K562 (cell line): ENCODE measurements at regions not wholly inside any gene's neighbourhood (a gene's known extent, or its start where the extent isn't known, plus 50 kb on each side); places are given as distances from the start of the nearest gene placed in this dataset.

Experiments used
- ATAC-seq: fragments of 200-7000 bp; cut with Tn5 transposase; 3 replicates; pipeline ENCODE4 v1.9.1; 2020; ENCODE audit warnings: moderate library complexity
- BruUV-seq: library from RNA; stranded (reverse); fragments of 400-500 nt; replicated peaks from 2 replicates; lab custom pipeline; 2021; lab: Mats Ljungman, UMichigan
- CTCF ChIA-PET: fragments of 300-600 bp; formaldehyde crosslinking; extraction: SDS; loops from one replicate; lab custom pipeline; 2021; ENCODE audit warnings: low intra/inter-chr PET ratio; lab: Yijun Ruan, JAX
- POLR2A ChIA-PET: fragments of 300-600, 350-650 bp; sonication (Branson Sonifier 250); formaldehyde crosslinking; extraction: SDS; loops from one replicate; lab custom pipeline; 2021; ENCODE audit warnings: antibody characterized with exemption, inconsistent platforms; lab: Yijun Ruan, JAX
- DNase-seq, 4 experiments: peaks; one replicate each; pipeline versions ENCODE4 v3.0.0 to v3.0.0-alpha.2; 2011 to 2018; ENCODE audit warnings: low spot score in 3 of 4, mixed read lengths in 3 of 4; ENCODE audit errors: extremely low read depth in 1 of 4
- FAIRE-seq: peaks from 2 replicates; lab custom pipeline; 2011; peaks lifted over from hg19 to GRCh38; lab: Jason Lieb, UNC
- H2AFZ ChIP-seq: 2 replicates; pipeline ENCODE4 v1.6.0; 2011; ENCODE audit warnings: low read depth, low read length, control low read depth, inconsistent platforms
- H3K27ac ChIP-seq: fragments of 200-600 bp; 3 replicates; pipeline ENCODE4 v1.8.0; 2011; ENCODE audit warnings: low read depth, mild to moderate bottlenecking, control low read depth, inconsistent platforms, low read length, moderate library complexity, mixed read lengths; ENCODE audit errors: extremely low read depth
- H3K27me3 ChIP-seq, 2 experiments: fragments of 300-600 bp in 1 of 2; 2 replicates in 1 of 2; 3 replicates in 1 of 2; pipeline versions ENCODE4 v1.6.0 to v1.8.0; 2011; ENCODE audit warnings: inconsistent platforms in 2 of 2, low read length in 2 of 2, mild to moderate bottlenecking in 1 of 2, mixed read lengths in 1 of 2, moderate library complexity in 1 of 2; ENCODE audit not compliant: control insufficient read depth in 2 of 2, insufficient read depth in 2 of 2
- H3K36me3 ChIP-seq: fragments of 300-600 bp; 3 replicates; pipeline ENCODE4 v1.8.0; 2011; ENCODE audit warnings: mild to moderate bottlenecking, low read length, inconsistent platforms; ENCODE audit not compliant: control insufficient read depth, insufficient read depth
- H3K4me1 ChIP-seq, 2 experiments: fragments of 200-600 bp in 1 of 2; replicated peaks in 1 of 2; 2 replicates in 1 of 2; 3 replicates in 1 of 2; pipeline versions ENCODE4 v1.5.1 to v1.8.0; 2011; ENCODE audit warnings: inconsistent platforms in 2 of 2, low read length in 2 of 2, mild to moderate bottlenecking in 1 of 2, mixed read lengths in 1 of 2, moderate library complexity in 1 of 2; ENCODE audit not compliant: control insufficient read depth in 2 of 2, insufficient read depth in 2 of 2
- H3K4me2 ChIP-seq: 2 replicates; pipeline ENCODE4 v1.6.1; 2011; ENCODE audit warnings: low read length, control low read depth, inconsistent platforms, mixed read lengths; ENCODE audit not compliant: insufficient read depth
- H3K4me3 ChIP-seq: fragments of 200-600 bp; sonication (generic), shearing (Covaris generic); 2 replicates; pipeline ENCODE4 v1.5.1; 2016; ENCODE audit warnings: control low read depth, inconsistent platforms
- H3K79me2 ChIP-seq: fragments of 200-600 bp; 3 replicates; pipeline ENCODE4 v1.8.0; 2011; ENCODE audit warnings: low read length, inconsistent platforms; ENCODE audit not compliant: control insufficient read depth, insufficient read depth
- H3K9ac ChIP-seq, 2 experiments: 2 replicates each; pipeline versions ENCODE4 v1.6.0 to v1.6.1; 2011; ENCODE audit warnings: low read depth in 2 of 2, low read length in 2 of 2, control low read depth in 1 of 2, inconsistent platforms in 1 of 2, mild to moderate bottlenecking in 1 of 2, mixed read lengths in 1 of 2; ENCODE audit not compliant: insufficient read depth in 1 of 2
- H3K9me1 ChIP-seq: one replicate; pipeline ENCODE4 v1.6.0; 2011; ENCODE audit warnings: inconsistent platforms, mild to moderate bottlenecking, low read length, moderate library complexity; ENCODE audit not compliant: control insufficient read depth, insufficient read depth
- H3K9me3 ChIP-seq: replicated peaks from 2 replicates; pipeline ENCODE4 v1.5.1; 2011; ENCODE audit warnings: low read depth, low read length, inconsistent platforms; ENCODE audit not compliant: control insufficient read depth, insufficient read depth
- H4K20me1 ChIP-seq: replicated peaks from 2 replicates; pipeline ENCODE4 v1.6.1; 2011; ENCODE audit warnings: low read length, inconsistent platforms, mixed read lengths; ENCODE audit not compliant: control insufficient read depth, insufficient read depth
- ATF7 ChIP-seq: fragments of 450-650 bp; IDR thresholded peaks from 2 replicates; pipeline ENCODE4 v1.7.1; 2014; ENCODE audit warnings: mild to moderate bottlenecking, moderate library complexity
- CTCFL ChIP-seq: IDR thresholded peaks from 2 replicates; pipeline ENCODE4 v1.6.1; 2011; ENCODE audit warnings: borderline replicate concordance, low read depth, mild to moderate bottlenecking, moderate library complexity, low read length; ENCODE audit not compliant: insufficient read depth, poor library complexity, severe bottlenecking
- RFX1 ChIP-seq: fragments of 450-650 bp; IDR thresholded peaks from 2 replicates; pipeline ENCODE4 v1.6.1; 2016; ENCODE audit warnings: mild to moderate bottlenecking, moderate library complexity
- SNIP1 ChIP-seq: fragments of 450-650 bp; IDR thresholded peaks from 2 replicates; pipeline ENCODE4 v1.7.1; 2017; ENCODE audit warnings: low read depth, mild to moderate bottlenecking
- SRSF7 ChIP-seq: fragments of 200-400 bp; formaldehyde crosslinking; optimal IDR thresholded peaks from 2 replicates; pipeline ENCODE3; 2017; ENCODE audit warnings: mild to moderate bottlenecking, low read depth, low read length
- ZNF165 ChIP-seq: fragments of 250-450 bp; sonication (Bioruptor Pico); IDR thresholded peaks from 2 replicates; pipeline ENCODE4 v1.4.0; 2020; ENCODE audit warnings: borderline replicate concordance
- ZNF57 ChIP-seq: fragments of 450-650 bp; formaldehyde crosslinking; IDR thresholded peaks from 2 replicates; pipeline ENCODE4 v1.4.0; 2020; ENCODE audit warnings: mild to moderate bottlenecking, moderate library complexity
- ZNF766 ChIP-seq: fragments of 200-800 bp; sonication (Bioruptor generic); conservative IDR thresholded peaks from 2 replicates; pipeline ENCODE4 v1.6.1; 2016; ENCODE audit warnings: missing genetic modification characterization, missing compliant biosample characterization
- WGBS: fragments of 100-300 bp; shearing (Covaris generic); methylation state at CpG from one replicate; pipeline ENCODE4 v1.1.6; 2016; ENCODE audit warnings: low coverage, mixed read lengths; ENCODE audit not compliant: insufficient coverage; ENCODE audit errors: missing lambda C conversion rate; 5-methylcytosine and 5-hydroxymethylcytosine counted together
- in situ Hi-C: fragments of 300-500 bp; cut with MboI; formaldehyde crosslinking; loops from 4 replicates; pipeline ENCODE4 v1.15.0; 2018; ENCODE audit warnings: inconsistent platforms, mixed read lengths
- intact Hi-C: fragments of 100-400 bp; cut with micrococcal nuclease; formaldehyde crosslinking; loops from 2 replicates; pipeline ENCODE4 v1.14.2; 2022
- TF ChIP-seq, protein P1 (sequence below): IDR thresholded peaks from 2 replicates; pipeline ENCODE4 v1.6.1; 2014; ENCODE audit warnings: antibody characterized with exemption

DNA sequence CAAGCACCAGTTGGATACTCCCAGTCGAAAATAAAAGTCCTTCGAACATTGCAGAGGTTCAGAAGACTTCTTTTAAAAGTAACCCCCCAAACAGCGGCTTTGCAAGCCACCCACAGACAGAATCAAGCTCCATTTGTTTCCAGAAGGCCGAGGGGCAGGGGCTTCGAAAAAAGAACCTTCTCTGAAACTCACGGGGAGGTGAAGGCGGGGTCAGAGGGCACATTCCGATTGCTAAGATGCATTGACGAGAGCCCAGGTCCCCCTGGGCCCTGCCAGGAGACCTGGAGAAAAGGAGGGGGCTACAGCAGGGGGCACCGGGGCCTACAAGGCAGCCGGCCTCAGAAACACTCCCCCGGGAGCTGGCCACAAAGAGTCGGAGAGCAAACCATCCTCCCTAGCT lies 306.8 kb downstream of the MN1 start:
- BruUV-seq, result no TSS peak
- Histone ChIP-seq H3K9me3 (no peaks in the 10 kb centered on the region), H3K79me2 (no peaks in the 10 kb centered on the region), H3K36me3 (no peaks in the 10 kb centered on the region), H3K9me1 (no peaks in the 10 kb centered on the region), H4K20me1 (no peaks in the 10 kb centered on the region), H3K27me3 (peaks cover 0 to 12% of the 10 kb centered on the region in 2 experiments; a peak in 1 of 5 replicates), H3K4me1 (no peaks in the 10 kb centered on the region), H3K27ac (no peak overlapping the region), H3K9ac (no peak overlapping the region), H3K4me2 (no peak overlapping the region), H3K4me3 (no peak overlapping the region), H2AFZ (no peak overlapping the region)
- CTCF ChIA-PET, result no interaction called here
- FAIRE-seq (no peak), DNase-seq (no peak), ATAC-seq (no peak)
- POLR2A ChIA-PET, result interaction anchor here (0.6 kb wide), 1 partner anchor 223 kb away, joined by 3 read pairs; no protein-coding TSS in a partner anchor
- whole genome bisulfite sequencing, result 1% methylated on average over 13 of the region's 13 CpGs
- in situ Hi-C loops, result no loop called here
- intact Hi-C loops, result no loop called here
- TF ChIP-seq SRSF7 (no peak), ATF7 (no peak), ZNF766 (no peak), RFX1 (no peak), SNIP1 (no peak), CTCFL (no peak), ZNF57 (CRISPR knock-in tag) (no peak), ZNF165 (CRISPR knock-in tag) (no peak)
- TF ChIP-seq, protein P1, sequence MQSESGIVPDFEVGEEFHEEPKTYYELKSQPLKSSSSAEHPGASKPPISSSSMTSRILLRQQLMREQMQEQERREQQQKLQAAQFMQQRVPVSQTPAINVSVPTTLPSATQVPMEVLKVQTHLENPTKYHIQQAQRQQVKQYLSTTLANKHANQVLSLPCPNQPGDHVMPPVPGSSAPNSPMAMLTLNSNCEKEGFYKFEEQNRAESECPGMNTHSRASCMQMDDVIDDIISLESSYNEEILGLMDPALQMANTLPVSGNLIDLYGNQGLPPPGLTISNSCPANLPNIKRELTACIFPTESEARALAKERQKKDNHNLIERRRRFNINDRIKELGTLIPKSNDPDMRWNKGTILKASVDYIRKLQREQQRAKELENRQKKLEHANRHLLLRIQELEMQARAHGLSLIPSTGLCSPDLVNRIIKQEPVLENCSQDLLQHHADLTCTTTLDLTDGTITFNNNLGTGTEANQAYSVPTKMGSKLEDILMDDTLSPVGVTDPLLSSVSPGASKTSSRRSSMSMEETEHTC, result no peak
